Endothelial cell (in vitro differentiated cells): ENCODE measurements at regions not wholly inside any gene's neighbourhood (a gene's known extent, or its start where the extent isn't known, plus 50 kb on each side); places are given as distances from the start of the nearest gene placed in this dataset.

Source experiments
- DNase-seq: peaks from one replicate; pipeline ENCODE4 v3.0.0; 2021; ENCODE audit warnings: low spot score
- H3K27ac Mint-ChIP-seq: one replicate; pipeline ENCODE4 v1.8.0; 2021; ENCODE audit warnings: mixed read lengths, inconsistent platforms; ENCODE audit not compliant: unreplicated experiment
- H3K27me3 Mint-ChIP-seq: one replicate; pipeline ENCODE4 v1.8.0; 2021; ENCODE audit warnings: mild to moderate bottlenecking, moderate library complexity, mixed read lengths, inconsistent platforms; ENCODE audit not compliant: unreplicated experiment
- H3K36me3 Mint-ChIP-seq: one replicate; pipeline ENCODE4 v1.8.0; 2021; ENCODE audit warnings: mild to moderate bottlenecking, low read depth, mixed read lengths, inconsistent platforms; ENCODE audit not compliant: unreplicated experiment
- H3K4me1 Mint-ChIP-seq: one replicate; pipeline ENCODE4 v1.8.0; 2021; ENCODE audit warnings: mild to moderate bottlenecking, mixed read lengths, inconsistent platforms; ENCODE audit not compliant: unreplicated experiment
- H3K4me3 Mint-ChIP-seq: one replicate; pipeline ENCODE4 v1.8.0; 2021; ENCODE audit warnings: mild to moderate bottlenecking, mixed read lengths, inconsistent platforms; ENCODE audit not compliant: unreplicated experiment
- H3K9me3 Mint-ChIP-seq: one replicate; pipeline ENCODE4 v1.8.0; 2021; ENCODE audit warnings: mixed read lengths, inconsistent platforms; ENCODE audit not compliant: unreplicated experiment
- TF ChIP-seq, protein P1 (sequence below): fragments of 200-600 bp; sonication (generic); IDR thresholded peaks from one replicate; pipeline ENCODE4 v1.5.0; 2021; ENCODE audit warnings: antibody characterized with exemption; ENCODE audit not compliant: unreplicated experiment

DNA sequence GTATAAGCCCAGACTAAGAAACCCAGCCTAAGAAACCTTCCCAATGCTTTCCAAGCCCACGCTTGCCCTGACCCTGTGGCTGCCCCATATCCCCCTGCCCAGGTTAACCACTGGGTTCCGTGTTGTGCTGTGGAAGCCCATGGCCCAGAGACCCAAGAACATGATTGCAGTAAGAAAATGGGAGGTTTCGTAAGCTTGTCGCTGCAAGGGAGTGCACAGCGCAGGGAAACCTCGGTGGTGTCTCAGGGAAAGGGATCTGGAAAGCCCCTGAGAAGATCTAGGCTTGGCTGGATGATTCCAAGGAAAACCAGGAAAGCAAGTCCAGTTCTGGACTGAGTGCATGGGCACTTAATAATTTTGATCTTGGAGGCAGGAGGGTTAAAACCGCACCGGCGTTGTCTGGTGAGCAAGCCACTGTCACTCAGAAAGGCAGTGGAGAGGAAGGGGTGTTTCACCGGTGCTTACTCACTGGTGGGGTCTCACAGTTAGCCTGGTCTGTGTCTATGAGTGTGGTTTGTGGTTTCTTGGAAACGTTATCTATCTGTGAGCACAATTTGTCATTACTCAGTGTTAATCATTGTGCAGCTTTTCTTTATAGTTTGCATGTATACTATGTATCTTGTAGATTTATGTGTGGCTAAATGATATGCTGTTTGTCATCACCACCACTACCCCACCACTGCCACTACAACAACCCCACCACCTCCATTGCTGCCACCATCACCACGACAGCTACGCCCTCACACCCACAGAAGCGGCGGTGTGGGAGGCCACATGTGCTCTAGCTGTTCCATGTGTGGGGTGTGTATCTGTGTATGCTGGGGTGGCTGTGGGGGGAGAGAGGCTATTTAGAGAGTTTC lies 53.3 kb upstream of the PRDM11 start:
- Mint-ChIP-seq H3K27ac (peak overlapping the region; percentile 12), H3K27me3 (peaks cover 4% of the 10 kb centered on the region), H3K4me3 (no peak overlapping the region), H3K4me1 (peaks cover 9% of the 10 kb centered on the region), H3K9me3 (no peaks in the 10 kb centered on the region), H3K36me3 (no peaks in the 10 kb centered on the region)
- TF ChIP-seq, protein P1, sequence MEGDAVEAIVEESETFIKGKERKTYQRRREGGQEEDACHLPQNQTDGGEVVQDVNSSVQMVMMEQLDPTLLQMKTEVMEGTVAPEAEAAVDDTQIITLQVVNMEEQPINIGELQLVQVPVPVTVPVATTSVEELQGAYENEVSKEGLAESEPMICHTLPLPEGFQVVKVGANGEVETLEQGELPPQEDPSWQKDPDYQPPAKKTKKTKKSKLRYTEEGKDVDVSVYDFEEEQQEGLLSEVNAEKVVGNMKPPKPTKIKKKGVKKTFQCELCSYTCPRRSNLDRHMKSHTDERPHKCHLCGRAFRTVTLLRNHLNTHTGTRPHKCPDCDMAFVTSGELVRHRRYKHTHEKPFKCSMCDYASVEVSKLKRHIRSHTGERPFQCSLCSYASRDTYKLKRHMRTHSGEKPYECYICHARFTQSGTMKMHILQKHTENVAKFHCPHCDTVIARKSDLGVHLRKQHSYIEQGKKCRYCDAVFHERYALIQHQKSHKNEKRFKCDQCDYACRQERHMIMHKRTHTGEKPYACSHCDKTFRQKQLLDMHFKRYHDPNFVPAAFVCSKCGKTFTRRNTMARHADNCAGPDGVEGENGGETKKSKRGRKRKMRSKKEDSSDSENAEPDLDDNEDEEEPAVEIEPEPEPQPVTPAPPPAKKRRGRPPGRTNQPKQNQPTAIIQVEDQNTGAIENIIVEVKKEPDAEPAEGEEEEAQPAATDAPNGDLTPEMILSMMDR, result no peak
- no peak for DNase-seq

DNA sequence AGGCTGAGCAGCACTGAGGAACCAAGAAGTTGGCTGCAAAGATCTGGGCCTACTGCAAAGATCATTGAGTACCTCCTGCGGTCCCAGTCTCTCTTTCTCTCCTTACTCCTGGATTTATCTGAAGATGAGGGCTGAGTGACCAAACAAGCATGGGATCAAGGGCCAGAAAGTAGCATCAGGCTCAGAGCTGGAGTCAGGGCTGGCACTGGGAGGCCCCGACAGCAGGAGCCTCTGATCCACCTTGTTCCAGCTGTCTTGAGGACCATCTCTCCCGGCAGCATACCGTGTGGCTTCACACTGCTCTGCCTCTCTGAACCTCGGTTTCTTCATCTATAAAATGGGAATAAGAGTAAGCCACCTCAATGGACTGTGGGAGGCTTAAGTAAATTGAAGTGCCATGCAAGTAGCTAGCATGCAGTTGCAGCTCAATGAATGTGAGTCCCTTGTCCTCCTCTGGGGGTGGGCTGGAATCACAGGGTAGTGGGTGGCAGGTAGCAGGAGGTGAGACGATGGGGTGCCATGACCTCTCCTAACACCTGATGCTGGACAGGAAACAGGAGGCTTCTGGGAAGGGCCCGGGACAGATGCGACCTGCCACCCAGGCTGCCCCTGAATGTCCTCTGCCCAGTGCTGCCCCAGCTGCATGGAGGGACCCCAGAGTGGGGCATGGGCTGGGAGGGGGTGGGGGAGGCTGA lies 52.5 kb upstream of the PRDM11 start:
- Mint-ChIP-seq H3K27ac (no peak overlapping the region), H3K4me1 (peaks cover 9% of the 10 kb centered on the region), H3K9me3 (no peaks in the 10 kb centered on the region), H3K36me3 (no peaks in the 10 kb centered on the region), H3K4me3 (no peak overlapping the region), H3K27me3 (peaks cover 4% of the 10 kb centered on the region)
- TF ChIP-seq, protein P1, result no peak
- no peak for DNase-seq

DNA sequence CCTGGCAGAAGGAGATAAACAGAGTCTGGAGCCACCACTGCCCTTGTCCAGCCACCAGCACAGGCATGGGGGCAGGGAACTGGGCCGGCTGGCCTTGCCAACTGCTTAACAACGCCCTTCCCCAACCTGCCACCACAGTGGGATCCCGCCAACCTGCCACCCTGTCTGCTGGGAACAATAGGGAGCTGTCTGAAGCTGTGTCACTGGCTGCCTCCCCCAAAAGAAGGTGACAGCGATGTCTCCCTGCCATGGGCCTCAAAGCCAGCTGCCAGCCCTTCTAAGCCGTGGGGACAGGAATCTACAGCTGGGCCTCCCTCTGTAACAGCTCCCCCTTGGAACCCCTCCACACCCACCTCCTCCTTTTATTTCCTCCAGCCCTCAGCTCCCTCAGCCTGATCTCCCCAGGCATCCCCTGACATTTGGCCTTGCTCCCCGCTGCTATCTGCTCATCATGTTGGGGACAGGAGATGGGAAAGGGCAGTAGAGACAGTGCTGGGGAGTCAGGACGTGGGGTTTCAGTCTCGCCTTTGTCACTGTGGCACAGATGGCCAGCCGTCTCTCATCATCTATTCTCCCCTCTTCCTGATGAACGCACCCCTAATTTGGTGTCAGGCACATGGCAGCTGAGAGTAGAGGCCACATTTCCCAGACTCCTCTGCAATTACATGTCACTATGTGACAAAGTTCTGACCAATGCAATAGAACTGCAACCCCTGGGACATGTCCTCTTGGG lies 51.3 kb upstream of the PRDM11 start:
- Mint-ChIP-seq H3K4me3 (no peak overlapping the region), H3K4me1 (peaks cover 9% of the 10 kb centered on the region), H3K36me3 (no peaks in the 10 kb centered on the region), H3K9me3 (no peaks in the 10 kb centered on the region), H3K27me3 (peaks cover 4% of the 10 kb centered on the region), H3K27ac (no peak overlapping the region)
- TF ChIP-seq, protein P1, result no peak
- no peak for DNase-seq

GRCh38 chr11:45095691-45096010 lies 50.8 kb upstream of the PRDM11 start:
- Mint-ChIP-seq H3K4me1 (peaks cover 9% of the 10 kb centered on the region), H3K4me3 (no peak overlapping the region), H3K36me3 (no peaks in the 10 kb centered on the region), H3K27me3 (peaks cover 4% of the 10 kb centered on the region), H3K9me3 (no peaks in the 10 kb centered on the region), H3K27ac (no peak overlapping the region)
- TF ChIP-seq, protein P1, result no peak
- no peak for DNase-seq
